ENCODE measurements at regions not wholly inside any gene's neighbourhood (a gene's known extent, or its start where the extent isn't known, plus 50 kb on each side); places are given as distances from the start of the nearest gene placed in this dataset.

GRCh38 chr2:60400462-60401246, 152.8 kb downstream of the BCL11A start:
- DNase-seq (ENCODE audit: low read depth), result no peak

- DNase-seq (ENCODE audit: low read depth), result no peak
These were observed 159.0 kb downstream of the BCL11A start for GRCh38 chr2:60394463-60394862.

DNA sequence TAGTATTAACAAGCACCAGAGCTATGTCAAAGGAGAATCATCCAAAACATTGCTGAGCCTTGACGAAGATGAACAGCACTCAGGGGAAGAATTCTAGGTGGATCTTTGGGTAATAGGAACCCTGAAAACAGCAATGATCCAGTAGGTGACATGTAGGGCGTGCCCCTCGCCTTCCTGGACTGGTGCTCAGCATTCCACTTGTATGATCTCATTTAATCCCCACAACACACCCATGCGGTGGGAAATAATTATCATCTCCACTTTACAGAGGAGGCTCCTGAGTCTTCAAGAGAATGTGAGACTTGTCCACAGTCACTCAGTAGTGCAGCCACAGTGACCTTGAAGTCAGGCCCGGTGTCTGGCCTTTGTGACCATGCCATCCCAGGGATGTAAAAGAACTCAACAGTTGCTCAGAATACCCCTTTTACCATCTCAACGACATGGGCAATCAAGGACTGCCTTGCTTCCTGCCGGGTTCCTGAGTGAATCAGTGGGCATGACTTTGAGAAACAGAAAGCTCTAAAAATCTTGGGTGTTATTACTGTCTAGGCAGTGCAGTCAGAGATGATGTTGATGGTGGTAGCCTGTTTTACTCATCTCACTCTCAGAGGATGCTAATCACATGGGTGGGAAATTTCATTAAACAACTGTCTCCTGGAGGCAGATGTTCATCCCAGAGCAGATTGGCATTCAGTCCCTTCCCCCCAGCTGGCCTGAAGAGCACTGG, 161.6 kb downstream of the BCL11A start:
- DNase-seq (ENCODE audit: low read depth), result no peak

GRCh38 chr2:60391230-60391629, 162.2 kb downstream of the BCL11A start:
- no peak for DNase-seq (ENCODE audit: low read depth)

- no peak for DNase-seq (ENCODE audit: low read depth)
These were observed 167.0 kb downstream of the BCL11A start for GRCh38 chr2:60386436-60386835.

DNA sequence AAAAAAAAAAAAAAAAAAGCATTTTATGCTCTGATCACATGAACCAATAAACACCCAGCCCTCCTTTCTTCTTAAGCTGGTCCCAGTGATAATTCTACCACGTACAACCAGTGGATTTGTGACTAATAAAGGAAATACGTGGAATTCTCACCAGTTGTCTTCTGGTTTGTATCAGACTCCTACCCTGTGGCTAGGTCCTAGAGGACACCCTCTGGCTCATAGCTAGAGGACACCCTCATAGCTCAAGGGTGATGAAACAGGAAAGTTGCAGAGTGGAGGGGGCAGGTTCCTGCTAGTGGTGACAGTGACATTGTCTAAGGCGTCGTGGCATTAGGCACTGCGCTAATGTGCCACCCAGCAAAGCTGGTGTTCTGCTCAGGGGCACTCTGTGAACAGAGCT, 167.8 kb downstream of the BCL11A start:
- DNase-seq (ENCODE audit: low read depth), result no peak

DNA sequence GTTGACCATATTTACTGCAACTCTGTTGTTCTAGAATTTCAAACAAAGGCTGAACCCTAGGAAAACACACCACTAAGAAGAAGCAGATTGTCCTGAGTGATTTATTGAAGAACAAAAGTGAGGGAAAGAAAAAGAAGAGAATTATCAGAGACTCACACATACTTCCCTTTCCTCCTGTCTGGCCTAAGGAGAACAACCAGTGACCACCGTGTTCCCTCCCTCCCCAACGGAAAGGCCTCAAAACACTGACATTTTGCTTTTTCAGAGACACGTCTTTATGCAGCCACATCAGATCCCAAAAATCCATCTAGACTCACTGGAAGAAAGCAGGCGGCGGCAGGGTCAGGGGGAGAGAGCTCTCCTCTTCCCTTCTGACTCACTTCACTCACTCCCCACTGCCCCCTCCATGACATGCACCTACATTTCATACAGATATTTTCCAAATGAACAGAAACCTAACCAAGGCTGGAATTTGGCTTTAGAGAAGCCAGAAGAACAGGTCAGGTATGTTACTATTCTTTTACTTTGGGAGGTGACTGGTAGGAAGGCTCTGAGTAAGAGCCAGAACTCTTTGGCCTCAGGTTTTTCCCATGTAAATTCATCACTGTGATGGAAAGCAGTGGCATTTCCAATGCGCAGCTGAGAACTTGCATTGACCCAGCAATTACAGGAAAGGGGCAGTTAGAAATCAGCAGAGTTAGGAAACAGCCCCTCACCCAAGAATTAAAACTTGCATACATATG, 169.9 kb downstream of the BCL11A start:
- DNase-seq (ENCODE audit: low read depth), result no peak

DNA sequence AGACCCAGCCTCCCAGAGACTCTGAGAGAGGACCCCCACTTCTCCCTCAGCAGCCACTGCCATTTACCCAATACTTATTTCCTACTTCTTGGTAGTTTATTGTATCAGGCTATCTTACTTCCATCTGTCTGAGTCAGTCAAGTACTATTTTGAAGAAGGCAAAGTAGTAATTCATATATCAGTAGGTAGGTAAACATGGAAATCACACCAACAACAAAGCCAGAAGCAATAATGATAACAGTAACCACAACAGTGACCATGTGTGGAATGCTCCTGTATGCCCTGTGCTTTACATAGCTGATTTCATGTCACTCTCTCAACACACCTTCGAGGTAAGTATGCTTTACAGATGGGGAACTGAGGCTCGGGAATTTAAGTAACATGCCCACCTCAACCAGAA, 173.0 kb downstream of the BCL11A start:
- DNase-seq (ENCODE audit: low read depth), result no peak

GRCh38 chr2:60379684-60380083, 173.8 kb downstream of the BCL11A start:
- DNase-seq (ENCODE audit: low read depth), result no peak

- no peak for DNase-seq (ENCODE audit: low read depth)
These were observed 174.2 kb downstream of the BCL11A start for GRCh38 chr2:60379216-60379615.

DNA sequence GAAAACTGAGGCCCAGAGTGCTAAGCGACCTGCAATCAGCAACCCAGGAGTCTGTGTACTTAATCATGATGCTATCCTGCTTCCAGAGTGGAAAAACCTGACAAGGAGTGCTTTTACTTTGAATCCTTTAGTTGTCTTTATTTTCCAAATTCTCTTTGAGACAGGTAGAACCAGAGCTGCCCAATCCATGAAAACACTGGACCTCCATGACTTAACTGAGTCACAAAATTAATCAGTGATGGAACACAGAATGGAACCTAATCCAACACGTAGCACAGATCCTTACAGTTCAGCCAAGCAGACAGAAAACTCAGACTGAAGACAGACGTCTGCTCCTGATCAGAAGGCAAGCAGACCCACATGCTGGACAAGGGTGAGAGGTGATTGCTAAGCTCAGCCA, 175.6 kb downstream of the BCL11A start:
- no peak for DNase-seq (ENCODE audit: low read depth)

DNA sequence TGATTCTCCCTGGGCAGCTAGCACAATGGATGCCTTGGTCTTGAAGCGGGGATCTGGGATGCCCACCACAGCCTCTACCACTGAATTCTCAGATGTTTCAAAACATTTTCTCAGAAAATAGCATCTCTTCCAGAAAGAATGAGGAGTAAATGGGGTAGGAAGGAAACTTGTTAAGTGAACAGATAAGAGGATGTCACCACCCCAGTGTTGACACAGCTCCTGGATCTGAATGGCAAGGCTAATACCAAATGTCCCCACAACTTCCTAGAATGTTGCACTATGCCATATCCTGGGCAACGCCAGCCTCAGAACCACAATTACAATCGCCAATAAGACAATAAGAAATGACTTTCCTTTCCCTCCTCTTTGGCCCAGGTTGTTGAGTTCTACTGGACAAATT, 177.2 kb downstream of the BCL11A start:
- no peak for DNase-seq (ENCODE audit: low read depth)

GRCh38 chr2:60371681-60372080, 181.8 kb downstream of the BCL11A start:
- DNase-seq (ENCODE audit: low read depth), result no peak

DNA sequence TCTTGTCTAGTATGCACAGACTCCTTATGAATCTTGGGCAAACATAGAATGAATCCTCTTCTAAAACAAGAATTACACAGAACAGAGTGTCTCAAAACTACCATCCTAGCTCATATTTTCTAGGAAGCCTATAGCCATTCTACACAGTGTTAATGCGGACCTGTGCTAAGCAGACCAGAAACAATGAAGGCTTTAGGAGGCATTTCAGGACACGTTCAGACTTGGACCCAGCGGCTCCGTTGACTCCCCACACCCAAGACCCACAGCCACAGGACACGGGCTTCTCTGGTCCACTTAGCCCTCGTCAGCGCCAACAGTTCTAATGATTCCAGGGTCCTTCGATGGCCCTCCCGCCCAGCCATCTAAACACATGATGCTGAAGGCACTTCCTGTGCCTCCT, 182.2 kb downstream of the BCL11A start:
- no peak for DNase-seq (ENCODE audit: low read depth)

- DNase-seq (ENCODE audit: low read depth), result no peak
These were observed 182.6 kb downstream of the BCL11A start for GRCh38 chr2:60370814-60371213.

DNA sequence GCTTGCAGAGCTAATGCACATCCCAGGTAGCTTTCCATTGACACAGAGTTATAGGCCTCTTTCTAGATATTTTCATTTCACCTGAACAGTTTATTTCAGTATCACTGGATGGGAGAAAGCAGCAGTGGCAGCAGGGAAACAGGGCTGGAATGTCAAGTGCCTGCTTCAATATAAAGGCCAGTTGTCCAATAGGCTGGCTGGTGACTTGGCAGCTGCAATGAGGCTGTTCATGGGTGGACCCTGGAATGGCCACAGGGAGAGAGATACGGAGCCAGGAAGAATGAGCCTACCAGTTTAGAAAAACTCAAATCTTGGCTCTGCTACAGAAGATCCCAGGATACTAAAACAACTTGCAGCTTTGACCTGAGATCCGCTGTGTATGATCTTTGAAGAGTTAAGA, 185.0 kb downstream of the BCL11A start:
- DNase-seq (ENCODE audit: low read depth), result no peak

- no peak for DNase-seq (ENCODE audit: low read depth)
These were observed 187.2 kb downstream of the BCL11A start for GRCh38 chr2:60366135-60366712.

DNA sequence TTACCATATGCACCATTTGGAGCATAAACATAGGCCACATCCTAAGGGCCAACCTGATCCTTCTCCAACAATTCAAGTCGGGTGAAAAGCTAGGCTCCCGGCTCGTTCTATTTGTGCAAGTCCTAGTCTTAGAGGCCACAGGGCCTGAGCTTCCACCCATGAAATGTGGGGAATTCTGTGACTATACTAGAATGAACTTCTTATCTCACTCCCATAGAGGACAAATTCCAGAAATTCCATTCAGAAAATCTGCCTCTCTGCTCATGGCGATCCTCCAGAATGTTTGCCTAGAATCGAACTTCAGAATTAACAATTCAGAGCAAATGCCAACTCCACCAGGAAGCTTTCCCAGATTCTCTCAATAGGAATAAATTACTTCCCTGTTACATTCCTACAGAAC, 187.9 kb downstream of the BCL11A start:
- no peak for DNase-seq (ENCODE audit: low read depth)

DNA sequence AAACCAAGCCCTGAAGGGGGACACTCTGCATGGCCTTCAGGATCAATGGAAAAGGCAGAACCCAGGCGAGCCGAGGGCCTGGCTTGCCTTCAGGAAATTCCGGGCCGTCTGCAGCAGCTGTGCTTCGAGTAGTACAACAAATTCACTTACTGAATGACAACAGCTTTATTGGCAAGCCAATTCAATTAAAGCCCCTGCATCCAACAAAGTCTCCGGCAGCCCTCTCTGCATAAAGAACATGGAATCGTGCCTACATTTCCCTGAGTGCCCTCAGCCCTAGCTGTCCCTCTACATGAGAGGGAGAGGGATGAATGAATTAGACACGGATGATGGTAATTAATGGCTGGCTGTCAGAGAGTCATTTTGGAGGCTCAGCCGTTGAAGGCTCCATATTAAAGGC, 189.0 kb downstream of the BCL11A start:
- no peak for DNase-seq (ENCODE audit: low read depth)

DNA sequence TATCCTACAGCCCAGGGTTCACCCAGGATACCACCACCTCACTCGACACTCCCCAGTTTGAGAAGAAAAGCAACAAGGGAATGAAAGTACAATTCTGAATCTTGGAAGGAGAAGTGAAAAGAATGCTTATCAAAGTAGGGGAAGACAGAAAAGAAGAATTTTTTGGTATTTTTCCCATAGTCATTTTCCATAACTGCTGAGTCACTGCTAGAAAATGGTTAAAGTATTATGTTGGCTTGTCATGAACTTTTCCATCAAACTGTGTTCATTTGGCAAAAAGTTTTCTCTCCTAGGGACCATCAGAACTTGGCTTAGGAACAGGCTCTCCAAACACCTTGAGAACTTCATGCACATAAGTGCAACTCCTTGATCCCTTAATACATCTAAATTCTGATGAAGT, 192.0 kb downstream of the BCL11A start:
- DNase-seq (ENCODE audit: low read depth), result no peak

- DNase-seq (ENCODE audit: low read depth), result no peak
These were observed 193.9 kb downstream of the BCL11A start for GRCh38 chr2:60359569-60359968.

- no peak for DNase-seq (ENCODE audit: low read depth)
These were observed 195.0 kb downstream of the BCL11A start for GRCh38 chr2:60358476-60358875.

GRCh38 chr2:60357996-60358395, 195.5 kb downstream of the BCL11A start:
- DNase-seq (ENCODE audit: low read depth), result no peak
